ENCODE measurements at regions not wholly inside any gene's neighbourhood (a gene's known extent, or its start where the extent isn't known, plus 50 kb on each side); places are given as distances from the start of the nearest gene placed in this dataset.
A peak's percentile ranks its signal among the peaks of the same experiment; 100 is the strongest.
"Not testable (repeated sequence)": the region's sequence is repeated elsewhere in the genome, so short reads cannot be mapped to it uniquely, and the experiment has no call there.

- DNase-seq (ENCODE audit: low spot score) = no peak
These were observed 102.6 kb downstream of the PLG start for GRCh38 chr6:160804639-160805038.

- no peak for DNase-seq (ENCODE audit: low spot score)
These were observed 106.2 kb downstream of the PLG start for GRCh38 chr6:160808263-160808662.

GRCh38 chr6:160810238-160810637 lies 108.2 kb downstream of the PLG start:
- DNase-seq (ENCODE audit: low spot score) = peak; percentile 85

- no peak for DNase-seq (ENCODE audit: low spot score)
These were observed 110.1 kb downstream of the PLG start for GRCh38 chr6:160812097-160812496.

GRCh38 chr6:160818934-160819333 lies 116.9 kb downstream of the PLG start:
- no peak for DNase-seq (ENCODE audit: low spot score)

GRCh38 chr6:160820661-160821060 lies 118.6 kb downstream of the PLG start:
- not testable (repeated sequence) for DNase-seq (ENCODE audit: low spot score)

- DNase-seq (ENCODE audit: low spot score) = peak; percentile 73
These were observed 129.7 kb downstream of the PLG start for GRCh38 chr6:160831739-160832138.

GRCh38 chr6:160832422-160832821 lies 130.4 kb downstream of the PLG start:
- DNase-seq (ENCODE audit: low spot score) = no peak

- DNase-seq (ENCODE audit: low spot score) = no peak
These were observed 135.1 kb downstream of the PLG start for GRCh38 chr6:160837146-160837545.

GRCh38 chr6:160851031-160851430 lies 140.5 kb upstream of the MAP3K4 start:
- no peak for DNase-seq (ENCODE audit: low spot score)

GRCh38 chr6:160853946-160854345 lies 137.6 kb upstream of the MAP3K4 start:
- DNase-seq (ENCODE audit: low spot score) = no peak

GRCh38 chr6:160858886-160859285 lies 132.7 kb upstream of the MAP3K4 start:
- DNase-seq (ENCODE audit: low spot score) = no peak

- DNase-seq (ENCODE audit: low spot score) = no peak
These were observed 131.7 kb upstream of the MAP3K4 start for GRCh38 chr6:160859822-160860221.

- no peak for DNase-seq (ENCODE audit: low spot score)
These were observed 129.7 kb upstream of the MAP3K4 start for GRCh38 chr6:160861824-160862223.

GRCh38 chr6:160863782-160864181 lies 127.8 kb upstream of the MAP3K4 start:
- DNase-seq (ENCODE audit: low spot score) = no peak

GRCh38 chr6:160871320-160871719 lies 120.2 kb upstream of the MAP3K4 start:
- DNase-seq (ENCODE audit: low spot score) = no peak

GRCh38 chr6:160881148-160881808 lies 110.3 kb upstream of the MAP3K4 start:
- DNase-seq (ENCODE audit: low spot score) = no peak

GRCh38 chr6:160882006-160882405 lies 109.6 kb upstream of the MAP3K4 start:
- DNase-seq (ENCODE audit: low spot score) = no peak

GRCh38 chr6:160882791-160883279 lies 108.7 kb upstream of the MAP3K4 start:
- DNase-seq (ENCODE audit: low spot score) = no peak

- DNase-seq (ENCODE audit: low spot score) = no peak
These were observed 108.0 kb upstream of the MAP3K4 start for GRCh38 chr6:160883560-160883959.

- no peak for DNase-seq (ENCODE audit: low spot score)
These were observed 107.6 kb upstream of the MAP3K4 start for GRCh38 chr6:160883999-160884398.

GRCh38 chr6:160889148-160889547 lies 102.4 kb upstream of the MAP3K4 start:
- DNase-seq (ENCODE audit: low spot score) = not testable (repeated sequence)

GRCh38 chr6:160891690-160892089 lies 99.9 kb upstream of the MAP3K4 start:
- DNase-seq (ENCODE audit: low spot score) = no peak

- no peak for DNase-seq (ENCODE audit: low spot score)
These were observed 96.0 kb upstream of the MAP3K4 start for GRCh38 chr6:160895562-160895961.
